GM12878 (cell line): ENCODE measurements at regions not wholly inside any gene's neighbourhood (a gene's known extent, or its start where the extent isn't known, plus 50 kb on each side); places are given as distances from the start of the nearest gene placed in this dataset.

Experiments used
- ATAC-seq: fragments of 200-7000 bp; cut with Tn5 transposase; 3 replicates; pipeline ENCODE4 v1.9.1; 2020; ENCODE audit warnings: mild to moderate bottlenecking, moderate library complexity
- BruUV-seq: library from RNA; stranded (reverse); fragments of 400-500 nt; replicated peaks from 2 replicates; lab custom pipeline; 2021; lab: Mats Ljungman, UMichigan
- CTCF ChIA-PET: fragments of 300-600 bp; sonication (Branson Sonifier 250); formaldehyde crosslinking; extraction: SDS; loops from one replicate; lab custom pipeline; 2021; ENCODE audit warnings: inconsistent platforms; lab: Yijun Ruan, JAX
- POLR2A ChIA-PET: fragments of 350-600 bp; formaldehyde crosslinking; extraction: SDS; loops from one replicate; lab custom pipeline; 2021; ENCODE audit warnings: inconsistent platforms; lab: Charles Lee
- RAD21 ChIA-PET: fragments of 300-600 bp; sonication (Branson Sonifier 250); formaldehyde crosslinking; loops from one replicate; lab custom pipeline; 2023; ENCODE audit warnings: antibody characterized with exemption; ENCODE audit not compliant: unreplicated experiment; lab: Charles Lee
- SMC1A ChIA-PET: fragments of 300-600 bp; sonication (Branson Sonifier 250); formaldehyde crosslinking; loops from one replicate; lab custom pipeline; 2023; ENCODE audit not compliant: unreplicated experiment, uncharacterized antibody; lab: Charles Lee
- DNase-seq: peaks from one replicate; pipeline ENCODE4 v3.0.0-alpha.2; 2011; ENCODE audit warnings: low read depth, low spot score
- FAIRE-seq: peaks from 3 replicates; lab custom pipeline; 2011; peaks lifted over from hg19 to GRCh38; lab: Jason Lieb, UNC
- H2AFZ ChIP-seq: 2 replicates; pipeline ENCODE4 v1.6.0; 2011; ENCODE audit warnings: low read depth, low read length, control low read depth; ENCODE audit not compliant: control insufficient read depth
- H3K27ac ChIP-seq: 2 replicates; pipeline ENCODE4 v1.5.1; 2011; ENCODE audit warnings: control low read depth; ENCODE audit not compliant: control insufficient read depth, insufficient read depth
- H3K27me3 ChIP-seq, 2 experiments: replicated peaks in 1 of 2; 2 replicates each; pipeline versions ENCODE4 v1.6.0 to v1.6.1; 2011; ENCODE audit warnings: low read length in 1 of 2; ENCODE audit not compliant: control insufficient read depth in 2 of 2, insufficient read depth in 2 of 2
- H3K36me3 ChIP-seq, 2 experiments: 2 replicates each; pipeline ENCODE4 v1.5.1; 2011; ENCODE audit warnings: low read length in 1 of 2; ENCODE audit not compliant: control insufficient read depth in 2 of 2, insufficient read depth in 2 of 2
- H3K4me1 ChIP-seq: 2 replicates; pipeline ENCODE4 v1.6.1; 2011; ENCODE audit warnings: mild to moderate bottlenecking, low read length, moderate library complexity, mixed read lengths; ENCODE audit not compliant: control insufficient read depth, insufficient read depth
- H3K4me2 ChIP-seq: 2 replicates; pipeline ENCODE4 v1.6.0; 2011; ENCODE audit warnings: control low read depth; ENCODE audit not compliant: control insufficient read depth, insufficient read depth
- H3K4me3 ChIP-seq: fragments of 200-600 bp; sonication (generic); 2 replicates; pipeline ENCODE4 v1.5.1; 2016
- H3K79me2 ChIP-seq: 2 replicates; pipeline ENCODE4 v1.6.0; 2011; ENCODE audit warnings: low read length; ENCODE audit not compliant: control insufficient read depth, insufficient read depth
- H3K9ac ChIP-seq: 2 replicates; pipeline ENCODE4 v1.8.0; 2011; ENCODE audit warnings: low read length, control low read depth, mixed read lengths; ENCODE audit not compliant: control insufficient read depth, insufficient read depth
- H3K9me3 ChIP-seq: replicated peaks from 3 replicates; pipeline ENCODE4 v1.5.1; 2011; ENCODE audit warnings: mild to moderate bottlenecking, low read length; ENCODE audit not compliant: control insufficient read depth, insufficient read depth
- H4K20me1 ChIP-seq: 2 replicates; pipeline ENCODE4 v1.6.0; 2011; ENCODE audit not compliant: control insufficient read depth, insufficient read depth
- FOXK2 ChIP-seq: fragments of 450-650 bp; IDR thresholded peaks from 2 replicates; pipeline ENCODE4 v1.6.1; 2017; ENCODE audit warnings: mild to moderate bottlenecking, moderate library complexity
- NR2C1 ChIP-seq: fragments of 450-650 bp; IDR thresholded peaks from 2 replicates; pipeline ENCODE4 v1.6.1; 2017; ENCODE audit warnings: antibody characterized with exemption, mild to moderate bottlenecking, moderate library complexity
- POLR2AphosphoS5 ChIP-seq: IDR thresholded peaks from 2 replicates; pipeline ENCODE4 v1.6.1; 2011; ENCODE audit warnings: mild to moderate bottlenecking, low read length, inconsistent platforms
- POU2F2 ChIP-seq: IDR thresholded peaks from 3 replicates; pipeline ENCODE4 v1.6.1; 2011; ENCODE audit warnings: low read depth, mild to moderate bottlenecking, low read length, borderline replicate concordance
- RAD51 ChIP-seq: fragments of 450-650 bp; IDR thresholded peaks from 2 replicates; pipeline ENCODE4 v1.6.1; 2016; ENCODE audit warnings: moderate library complexity, mild to moderate bottlenecking, inconsistent platforms
- SREBF2 ChIP-seq: IDR thresholded peaks from 2 replicates; pipeline ENCODE4 v1.6.1; 2012; ENCODE audit warnings: mild to moderate bottlenecking, low read length
- STAT3 ChIP-seq: IDR thresholded peaks from 2 replicates; pipeline ENCODE4 v1.6.1; 2011; ENCODE audit warnings: low read depth, low read length, improper control_type of control experiment
- SUPT20H ChIP-seq: IDR thresholded peaks from 2 replicates; pipeline ENCODE4 v1.6.1; 2011; ENCODE audit warnings: low read depth, mild to moderate bottlenecking, low read length, moderate library complexity, borderline replicate concordance; ENCODE audit not compliant: control insufficient read depth
- ZNF217 ChIP-seq: fragments of 450-650 bp; IDR thresholded peaks from 2 replicates; pipeline ENCODE4 v1.6.1; 2017; ENCODE audit warnings: antibody characterized with exemption, mild to moderate bottlenecking
- ZNF274 ChIP-seq: IDR thresholded peaks from one replicate; pipeline ENCODE4 v1.8.0; 2011; ENCODE audit not compliant: insufficient read length, insufficient read depth
- ZSCAN29 ChIP-seq: fragments of 450-650 bp; IDR thresholded peaks from 2 replicates; pipeline ENCODE4 v1.6.1; 2017; ENCODE audit warnings: mild to moderate bottlenecking, moderate library complexity
- WGBS: methylation state at CpG from one replicate; pipeline ENCODE4 v1.1.6; 2016; ENCODE audit warnings: low lambda C conversion rate; ENCODE audit not compliant: insufficient replicate concordance, insufficient coverage; ENCODE audit errors: missing lambda C conversion rate; 5-methylcytosine and 5-hydroxymethylcytosine counted together
- in situ Hi-C: fragments of 300-500 bp; cut with MboI; formaldehyde crosslinking; loops from 9 replicates; pipeline ENCODE4 v1.14.3; 2018; ENCODE audit warnings: mixed read lengths
- intact Hi-C: fragments of 100-400 bp; cut with micrococcal nuclease; formaldehyde crosslinking; loops from one replicate; pipeline ENCODE4 v1.14.2; 2022; ENCODE audit not compliant: unreplicated experiment
- TF ChIP-seq, protein P1 (sequence below): fragments of 450-650 bp; IDR thresholded peaks from 2 replicates; pipeline ENCODE4 v1.6.1; 2018; ENCODE audit warnings: borderline replicate concordance, mild to moderate bottlenecking; ENCODE audit not compliant: partially characterized antibody
- TF ChIP-seq, protein P2 (sequence below): fragments of 450-650 bp; IDR thresholded peaks from 2 replicates; pipeline ENCODE4 v1.6.1; 2014; ENCODE audit warnings: mild to moderate bottlenecking
- TF ChIP-seq, protein P3 (sequence below): fragments of 450-650 bp; IDR thresholded peaks from 2 replicates; pipeline ENCODE4 v1.6.1; 2017; ENCODE audit warnings: mild to moderate bottlenecking, moderate library complexity

DNA sequence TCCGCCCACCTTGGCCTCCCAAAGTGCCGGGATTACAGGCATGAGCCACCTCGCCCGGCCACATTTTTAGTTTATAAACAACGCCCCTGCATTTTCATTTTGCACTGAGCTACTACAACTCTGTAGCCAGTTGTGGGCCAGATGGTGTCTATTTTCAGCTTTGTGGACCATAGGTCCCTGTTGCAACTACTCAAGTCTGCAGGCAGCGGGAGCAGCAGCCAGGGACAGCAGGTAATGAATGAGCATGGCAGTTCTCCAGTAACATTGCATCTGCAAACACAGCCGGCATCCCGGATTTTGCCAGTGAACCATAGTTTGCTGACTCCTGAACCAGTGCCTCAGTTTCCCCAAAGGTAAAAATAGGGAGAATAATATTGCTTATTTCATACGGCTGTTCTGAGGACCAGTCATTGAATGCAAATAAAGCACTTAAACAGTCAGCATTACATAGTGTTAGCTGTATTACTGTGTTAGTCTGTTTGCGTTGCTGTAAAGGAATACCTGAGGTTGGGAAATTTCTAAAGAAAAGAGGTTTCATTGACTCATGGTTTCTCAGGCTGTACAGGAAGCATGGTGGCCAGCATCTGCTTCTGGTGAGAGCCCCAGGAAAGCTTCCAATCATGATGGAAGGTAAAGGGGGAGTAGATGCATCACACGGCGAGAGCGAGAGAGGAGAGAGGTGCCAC, 65.5 kb upstream of the SLC45A1 start:
- no peaks in the 10 kb centered on the region for H3K27me3 ChIP-seq
- no peaks in the 10 kb centered on the region for H4K20me1 ChIP-seq
- no peak overlapping the region for H3K27ac ChIP-seq
- intact Hi-C loops (no loop called here), in situ Hi-C loops (no loop called here)
- no peaks in the 10 kb centered on the region; the same call in 1 of the 2 replicates for H3K4me1 ChIP-seq
- FAIRE-seq (no peak), DNase-seq (no peak), ATAC-seq (no peak)
- H3K4me2 ChIP-seq, result no peak overlapping the region
- WGBS, result 70% methylated on average over 13 of the region's 13 CpGs
- H3K79me2 ChIP-seq, result no peaks in the 10 kb centered on the region
- H3K4me3 ChIP-seq, result no peak overlapping the region
- no peaks in the 10 kb centered on the region for H3K9me3 ChIP-seq
- no TSS peak for BruUV-seq
- TF ChIP-seq ZNF217 (no peak), RAD51 (no peak), ZNF274 (no peak), NR2C1 (no peak), STAT3 (no peak), SREBF2 (no peak), POU2F2 (no peak), ZSCAN29 (no peak), FOXK2 (no peak), POLR2AphosphoS5 (no peak), SUPT20H (no peak)
- TF ChIP-seq, protein P1, sequence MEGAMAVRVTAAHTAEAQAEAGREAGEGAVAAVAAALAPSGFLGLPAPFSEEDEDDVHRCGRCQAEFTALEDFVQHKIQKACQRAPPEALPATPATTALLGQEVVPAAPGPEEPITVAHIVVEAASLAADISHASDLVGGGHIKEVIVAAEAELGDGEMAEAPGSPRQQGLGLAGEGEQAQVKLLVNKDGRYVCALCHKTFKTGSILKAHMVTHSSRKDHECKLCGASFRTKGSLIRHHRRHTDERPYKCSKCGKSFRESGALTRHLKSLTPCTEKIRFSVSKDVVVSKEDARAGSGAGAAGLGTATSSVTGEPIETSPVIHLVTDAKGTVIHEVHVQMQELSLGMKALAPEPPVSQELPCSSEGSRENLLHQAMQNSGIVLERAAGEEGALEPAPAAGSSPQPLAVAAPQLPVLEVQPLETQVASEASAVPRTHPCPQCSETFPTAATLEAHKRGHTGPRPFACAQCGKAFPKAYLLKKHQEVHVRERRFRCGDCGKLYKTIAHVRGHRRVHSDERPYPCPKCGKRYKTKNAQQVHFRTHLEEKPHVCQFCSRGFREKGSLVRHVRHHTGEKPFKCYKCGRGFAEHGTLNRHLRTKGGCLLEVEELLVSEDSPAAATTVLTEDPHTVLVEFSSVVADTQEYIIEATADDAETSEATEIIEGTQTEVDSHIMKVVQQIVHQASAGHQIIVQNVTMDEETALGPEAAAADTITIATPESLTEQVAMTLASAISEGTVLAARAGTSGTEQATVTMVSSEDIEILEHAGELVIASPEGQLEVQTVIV, result no peak
- TF ChIP-seq, protein P2, sequence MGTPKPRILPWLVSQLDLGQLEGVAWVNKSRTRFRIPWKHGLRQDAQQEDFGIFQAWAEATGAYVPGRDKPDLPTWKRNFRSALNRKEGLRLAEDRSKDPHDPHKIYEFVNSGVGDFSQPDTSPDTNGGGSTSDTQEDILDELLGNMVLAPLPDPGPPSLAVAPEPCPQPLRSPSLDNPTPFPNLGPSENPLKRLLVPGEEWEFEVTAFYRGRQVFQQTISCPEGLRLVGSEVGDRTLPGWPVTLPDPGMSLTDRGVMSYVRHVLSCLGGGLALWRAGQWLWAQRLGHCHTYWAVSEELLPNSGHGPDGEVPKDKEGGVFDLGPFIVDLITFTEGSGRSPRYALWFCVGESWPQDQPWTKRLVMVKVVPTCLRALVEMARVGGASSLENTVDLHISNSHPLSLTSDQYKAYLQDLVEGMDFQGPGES, result no peak
- TF ChIP-seq, protein P3, sequence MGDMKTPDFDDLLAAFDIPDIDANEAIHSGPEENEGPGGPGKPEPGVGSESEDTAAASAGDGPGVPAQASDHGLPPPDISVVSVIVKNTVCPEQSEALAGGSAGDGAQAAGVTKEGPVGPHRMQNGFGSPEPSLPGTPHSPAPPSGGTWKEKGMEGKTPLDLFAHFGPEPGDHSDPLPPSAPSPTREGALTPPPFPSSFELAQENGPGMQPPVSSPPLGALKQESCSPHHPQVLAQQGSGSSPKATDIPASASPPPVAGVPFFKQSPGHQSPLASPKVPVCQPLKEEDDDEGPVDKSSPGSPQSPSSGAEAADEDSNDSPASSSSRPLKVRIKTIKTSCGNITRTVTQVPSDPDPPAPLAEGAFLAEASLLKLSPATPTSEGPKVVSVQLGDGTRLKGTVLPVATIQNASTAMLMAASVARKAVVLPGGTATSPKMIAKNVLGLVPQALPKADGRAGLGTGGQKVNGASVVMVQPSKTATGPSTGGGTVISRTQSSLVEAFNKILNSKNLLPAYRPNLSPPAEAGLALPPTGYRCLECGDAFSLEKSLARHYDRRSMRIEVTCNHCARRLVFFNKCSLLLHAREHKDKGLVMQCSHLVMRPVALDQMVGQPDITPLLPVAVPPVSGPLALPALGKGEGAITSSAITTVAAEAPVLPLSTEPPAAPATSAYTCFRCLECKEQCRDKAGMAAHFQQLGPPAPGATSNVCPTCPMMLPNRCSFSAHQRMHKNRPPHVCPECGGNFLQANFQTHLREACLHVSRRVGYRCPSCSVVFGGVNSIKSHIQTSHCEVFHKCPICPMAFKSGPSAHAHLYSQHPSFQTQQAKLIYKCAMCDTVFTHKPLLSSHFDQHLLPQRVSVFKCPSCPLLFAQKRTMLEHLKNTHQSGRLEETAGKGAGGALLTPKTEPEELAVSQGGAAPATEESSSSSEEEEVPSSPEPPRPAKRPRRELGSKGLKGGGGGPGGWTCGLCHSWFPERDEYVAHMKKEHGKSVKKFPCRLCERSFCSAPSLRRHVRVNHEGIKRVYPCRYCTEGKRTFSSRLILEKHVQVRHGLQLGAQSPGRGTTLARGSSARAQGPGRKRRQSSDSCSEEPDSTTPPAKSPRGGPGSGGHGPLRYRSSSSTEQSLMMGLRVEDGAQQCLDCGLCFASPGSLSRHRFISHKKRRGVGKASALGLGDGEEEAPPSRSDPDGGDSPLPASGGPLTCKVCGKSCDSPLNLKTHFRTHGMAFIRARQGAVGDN, result no peak
- ChIA-PET RAD21 (no interaction called here), CTCF (no interaction called here), SMC1A (no interaction called here), POLR2A (no interaction called here)
- H3K9ac ChIP-seq, result no peak overlapping the region
- H2AFZ ChIP-seq, result no peak overlapping the region
- no peaks in the 10 kb centered on the region for H3K36me3 ChIP-seq
